Upper lobe of left lung (tissue), 4 donors: ENCODE measurements at regions not wholly inside any gene's neighbourhood (a gene's known extent, or its start where the extent isn't known, plus 50 kb on each side); places are given as distances from the start of the nearest gene placed in this dataset.

ENCODE experiments used
- EP300 ChIP-seq, 4 donors: sonication (generic); formaldehyde crosslinking; IDR thresholded peaks; one replicate each; pipeline ENCODE4 v1.5.1; 2017; ENCODE audit warnings: antibody characterized with exemption in 4 of 4, control low read depth in 2 of 4
- POLR2A ChIP-seq, 4 donors: fragments of 450-650 bp; IDR thresholded peaks; one replicate each; pipeline ENCODE4 v1.5.1; 2016 to 2017; ENCODE audit warnings: antibody characterized with exemption in 4 of 4, mild to moderate bottlenecking in 2 of 4
- POLR2AphosphoS5 ChIP-seq, 2 donors: sonication (generic); formaldehyde crosslinking; IDR thresholded peaks; one replicate each; pipeline ENCODE4 v1.5.1; 2017; ENCODE audit warnings: antibody characterized with exemption in 2 of 2
- TF ChIP-seq, protein P1 (sequence below), 6 experiments: fragments of 450-650 bp in 4 of 6; fragments of 200-600 bp in 2 of 6; sonication (generic) in 2 of 6; IDR thresholded peaks; one replicate each; pipeline ENCODE4 v1.5.1; 2016 to 2019; ENCODE audit warnings: antibody characterized with exemption in 6 of 6

DNA sequence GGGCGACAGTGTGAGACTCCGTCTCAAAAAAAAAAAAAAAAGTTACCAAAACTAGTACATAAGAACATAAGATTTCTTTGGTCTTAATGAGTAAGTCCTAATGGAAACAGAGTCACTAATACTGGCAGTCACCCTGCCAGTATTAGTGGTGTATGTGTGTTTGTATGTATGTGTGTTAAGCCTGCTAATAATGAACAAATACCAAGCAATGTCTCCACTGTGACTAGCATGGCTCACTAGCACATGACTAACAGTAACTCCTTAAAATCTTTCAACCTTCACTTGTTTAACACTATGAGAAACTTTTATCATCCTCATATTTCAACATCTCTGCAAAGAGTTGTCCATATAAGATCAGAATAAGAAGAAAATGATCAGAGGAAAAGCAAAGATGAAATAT, 231.0 kb upstream of the ATP11B start:
- TF ChIP-seq EP300 (IDR thresholded peaks at IDR 0.05) (no peak), POLR2AphosphoS5 (IDR thresholded peaks at IDR 0.05) (no peak), POLR2A (IDR thresholded peaks at IDR 0.05) (no peak)
- TF ChIP-seq, protein P1, sequence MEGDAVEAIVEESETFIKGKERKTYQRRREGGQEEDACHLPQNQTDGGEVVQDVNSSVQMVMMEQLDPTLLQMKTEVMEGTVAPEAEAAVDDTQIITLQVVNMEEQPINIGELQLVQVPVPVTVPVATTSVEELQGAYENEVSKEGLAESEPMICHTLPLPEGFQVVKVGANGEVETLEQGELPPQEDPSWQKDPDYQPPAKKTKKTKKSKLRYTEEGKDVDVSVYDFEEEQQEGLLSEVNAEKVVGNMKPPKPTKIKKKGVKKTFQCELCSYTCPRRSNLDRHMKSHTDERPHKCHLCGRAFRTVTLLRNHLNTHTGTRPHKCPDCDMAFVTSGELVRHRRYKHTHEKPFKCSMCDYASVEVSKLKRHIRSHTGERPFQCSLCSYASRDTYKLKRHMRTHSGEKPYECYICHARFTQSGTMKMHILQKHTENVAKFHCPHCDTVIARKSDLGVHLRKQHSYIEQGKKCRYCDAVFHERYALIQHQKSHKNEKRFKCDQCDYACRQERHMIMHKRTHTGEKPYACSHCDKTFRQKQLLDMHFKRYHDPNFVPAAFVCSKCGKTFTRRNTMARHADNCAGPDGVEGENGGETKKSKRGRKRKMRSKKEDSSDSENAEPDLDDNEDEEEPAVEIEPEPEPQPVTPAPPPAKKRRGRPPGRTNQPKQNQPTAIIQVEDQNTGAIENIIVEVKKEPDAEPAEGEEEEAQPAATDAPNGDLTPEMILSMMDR (IDR thresholded peaks at IDR 0.05) = no peak
